GM12872 (cell line): ENCODE measurements at regions not wholly inside any gene's neighbourhood (a gene's known extent, or its start where the extent isn't known, plus 50 kb on each side); places are given as distances from the start of the nearest gene placed in this dataset.

Source experiments
- CTCF ChIP-seq: IDR thresholded peaks from 3 replicates; pipeline ENCODE4 v1.5.1; 2011; ENCODE audit warnings: low read depth, mild to moderate bottlenecking, low read length, moderate library complexity; ENCODE audit not compliant: insufficient read depth

- no peak for TF ChIP-seq CTCF
Measured at GRCh38 chr3:139241783-139242182, 102.0 kb upstream of the MRPS22 start.

- TF ChIP-seq CTCF = no peak
Measured at GRCh38 chr3:139243710-139244109, 100.1 kb upstream of the MRPS22 start.

DNA sequence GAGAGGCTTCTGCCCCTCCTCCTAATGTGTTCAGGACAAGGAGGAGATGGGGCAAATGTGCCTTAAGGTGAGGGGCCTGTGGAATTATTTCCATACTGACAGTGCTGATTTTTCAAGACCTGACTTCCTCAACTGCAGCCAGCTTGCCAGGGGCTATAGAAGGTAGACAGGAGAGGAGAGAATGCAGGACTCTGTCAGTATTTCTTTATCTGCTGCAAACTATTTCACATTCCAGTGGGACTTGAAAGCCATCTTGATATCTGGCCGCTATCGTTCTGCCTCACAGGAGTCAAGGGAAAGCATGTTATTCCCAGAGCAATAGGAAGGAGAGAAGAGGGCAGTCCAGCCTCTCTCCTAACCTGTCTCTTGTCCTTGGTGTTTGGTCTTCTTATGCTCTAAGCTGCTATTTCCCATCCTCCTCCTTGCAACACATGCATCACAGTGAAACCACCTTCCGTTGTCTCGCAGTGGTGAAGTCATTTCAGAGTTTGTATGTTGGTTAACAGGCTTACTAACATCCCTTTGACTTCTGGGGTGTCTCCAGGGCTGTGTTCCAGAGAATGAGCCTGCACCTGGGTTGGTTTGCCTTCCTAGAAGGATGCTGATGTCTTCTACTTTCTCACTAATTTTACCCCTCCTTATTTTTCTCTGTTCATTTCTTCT is 95.1 kb upstream of the MRPS22 start:
- TF ChIP-seq CTCF = no peak

GRCh38 chr3:139251529-139251928 is 92.3 kb upstream of the MRPS22 start:
- TF ChIP-seq CTCF = no peak

- no peak for TF ChIP-seq CTCF
Measured at GRCh38 chr3:139252719-139253118, 91.1 kb upstream of the MRPS22 start.

GRCh38 chr3:139258276-139258675 is 85.5 kb upstream of the MRPS22 start:
- no peak for TF ChIP-seq CTCF

GRCh38 chr3:139259398-139259797 is 84.4 kb upstream of the MRPS22 start:
- TF ChIP-seq CTCF = no peak
